ENCODE measurements at regions not wholly inside any gene's neighbourhood (a gene's known extent, or its start where the extent isn't known, plus 50 kb on each side); places are given as distances from the start of the nearest gene placed in this dataset.
A peak's percentile ranks its signal among the peaks of the same experiment; 100 is the strongest.

DNA sequence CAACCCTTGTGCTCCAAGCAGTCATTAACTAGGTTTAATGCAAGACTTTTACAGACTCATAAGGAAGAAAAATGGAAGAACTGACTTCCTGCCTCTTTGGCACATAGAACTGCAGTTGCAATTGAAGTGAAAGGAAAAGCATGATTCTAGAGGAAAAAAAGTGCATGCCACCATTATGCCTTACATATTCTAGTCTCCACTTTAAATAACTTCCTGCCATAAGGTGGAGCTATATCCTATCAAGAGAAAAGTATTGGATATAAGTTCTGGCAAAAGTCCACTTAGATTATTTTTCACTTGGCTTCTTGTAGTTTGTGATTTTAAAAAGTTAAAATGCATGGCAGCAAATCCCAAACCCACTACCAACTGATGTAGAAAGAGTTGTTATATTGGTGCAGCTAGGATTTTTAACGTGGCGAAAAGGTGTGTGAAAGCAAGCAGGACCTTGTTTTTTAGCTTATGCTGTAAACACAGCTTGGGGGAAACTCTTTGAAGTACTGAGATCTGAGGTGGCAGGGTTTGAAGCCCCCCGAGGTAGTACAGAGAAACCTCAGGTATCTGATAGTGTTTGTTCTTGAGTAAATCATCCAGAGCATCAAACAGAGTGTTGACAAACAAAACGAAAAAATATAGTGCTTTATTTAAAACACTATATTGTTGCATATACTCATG, 117.9 kb downstream of the ANXA1 start:
- Histone ChIP-seq H3K36me3 (no peaks in the 10 kb centered on the region), H3K27me3 (peaks cover 0 to 3% (median 0%) of the 10 kb centered on the region in 4 donors), H3K4me1 (no peaks in the 10 kb centered on the region), H3K27ac (no peak overlapping the region), H3K4me3 (no peak overlapping the region), H3K9me3 (no peaks in the 10 kb centered on the region)
- no peak for DNase-seq
- intact Hi-C loops (cut with DNase I): no loop called here
- WGBS, 2 donors: 10 to 16% methylated on average over 4 of the region's 4 CpGs
- ATAC-seq: peak in 2 of 4 donors; percentile 25 to 36
- no peak for FAIRE-seq
- TF ChIP-seq, protein P1, sequence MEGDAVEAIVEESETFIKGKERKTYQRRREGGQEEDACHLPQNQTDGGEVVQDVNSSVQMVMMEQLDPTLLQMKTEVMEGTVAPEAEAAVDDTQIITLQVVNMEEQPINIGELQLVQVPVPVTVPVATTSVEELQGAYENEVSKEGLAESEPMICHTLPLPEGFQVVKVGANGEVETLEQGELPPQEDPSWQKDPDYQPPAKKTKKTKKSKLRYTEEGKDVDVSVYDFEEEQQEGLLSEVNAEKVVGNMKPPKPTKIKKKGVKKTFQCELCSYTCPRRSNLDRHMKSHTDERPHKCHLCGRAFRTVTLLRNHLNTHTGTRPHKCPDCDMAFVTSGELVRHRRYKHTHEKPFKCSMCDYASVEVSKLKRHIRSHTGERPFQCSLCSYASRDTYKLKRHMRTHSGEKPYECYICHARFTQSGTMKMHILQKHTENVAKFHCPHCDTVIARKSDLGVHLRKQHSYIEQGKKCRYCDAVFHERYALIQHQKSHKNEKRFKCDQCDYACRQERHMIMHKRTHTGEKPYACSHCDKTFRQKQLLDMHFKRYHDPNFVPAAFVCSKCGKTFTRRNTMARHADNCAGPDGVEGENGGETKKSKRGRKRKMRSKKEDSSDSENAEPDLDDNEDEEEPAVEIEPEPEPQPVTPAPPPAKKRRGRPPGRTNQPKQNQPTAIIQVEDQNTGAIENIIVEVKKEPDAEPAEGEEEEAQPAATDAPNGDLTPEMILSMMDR (IDR thresholded peaks at IDR 0.05): no peak

- Histone ChIP-seq H3K4me1 (no peaks in the 10 kb centered on the region), H3K9me3 (no peaks in the 10 kb centered on the region), H3K27ac (no peak overlapping the region), H3K4me3 (no peak overlapping the region), H3K36me3 (no peaks in the 10 kb centered on the region), H3K27me3 (peaks cover 0 to 3% (median 0%) of the 10 kb centered on the region in 4 donors)
- no peak for DNase-seq
- no peak for FAIRE-seq
- WGBS, 2 donors: 40 to 42% methylated on average over 3 of the region's 3 CpGs
- TF ChIP-seq, protein P1 (IDR thresholded peaks at IDR 0.05): no peak
- intact Hi-C loops (cut with DNase I): no loop called here
- ATAC-seq: peak in 3 of 4 donors; percentile 27 to 60 (median 30)
Observed at GRCh38 chr9:73270967-73271721, 119.5 kb downstream of the ANXA1 start.

DNA sequence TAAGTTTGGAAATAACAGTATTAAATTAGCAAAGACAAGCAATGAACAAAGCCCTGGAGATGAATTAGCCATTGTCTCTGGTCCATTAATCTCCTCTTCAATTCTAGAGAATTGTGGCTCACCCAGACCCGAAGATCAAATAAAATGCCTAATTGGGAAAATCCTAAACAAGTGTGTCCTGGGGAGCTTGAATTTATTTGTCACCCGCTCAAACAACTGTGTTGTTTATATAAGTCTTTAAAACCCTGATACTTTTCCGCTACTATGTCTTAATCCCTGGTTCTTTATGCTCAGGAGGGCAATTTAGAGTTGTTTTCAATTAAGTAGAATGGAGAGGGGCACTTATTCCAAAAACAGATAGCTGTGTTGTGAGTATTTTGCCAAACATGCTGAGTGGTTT, 128.4 kb downstream of the ANXA1 start:
- no peak overlapping the region for H3K27ac ChIP-seq
- no peak overlapping the region for H3K4me3 ChIP-seq
- H3K4me1 ChIP-seq: no peaks in the 10 kb centered on the region
- FAIRE-seq: no peak
- H3K27me3 ChIP-seq: no peaks in the 10 kb centered on the region
- intact Hi-C loops (cut with DNase I): no loop called here
- TF ChIP-seq, protein P1 (IDR thresholded peaks at IDR 0.05): no peak
- no peaks in the 10 kb centered on the region for H3K9me3 ChIP-seq
- ATAC-seq: no peak
- H3K36me3 ChIP-seq: no peaks in the 10 kb centered on the region
- no peak for DNase-seq
- 25 to 31% methylated on average over 3 of the region's 3 CpGs for WGBS, 2 donors

GRCh38 chr9:73284377-73284776, 132.7 kb downstream of the ANXA1 start:
- Histone ChIP-seq H3K27me3 (no peaks in the 10 kb centered on the region), H3K36me3 (no peaks in the 10 kb centered on the region), H3K9me3 (no peaks in the 10 kb centered on the region), H3K4me3 (no peak overlapping the region), H3K4me1 (no peaks in the 10 kb centered on the region), H3K27ac (no peak overlapping the region)
- no peak for DNase-seq
- 71 to 80% methylated on average over 9 of the region's 9 CpGs for WGBS, 2 donors
- no peak for ATAC-seq
- TF ChIP-seq, protein P1 (IDR thresholded peaks at IDR 0.05): no peak
- FAIRE-seq: no peak
- intact Hi-C loops (cut with DNase I): no loop called here

DNA sequence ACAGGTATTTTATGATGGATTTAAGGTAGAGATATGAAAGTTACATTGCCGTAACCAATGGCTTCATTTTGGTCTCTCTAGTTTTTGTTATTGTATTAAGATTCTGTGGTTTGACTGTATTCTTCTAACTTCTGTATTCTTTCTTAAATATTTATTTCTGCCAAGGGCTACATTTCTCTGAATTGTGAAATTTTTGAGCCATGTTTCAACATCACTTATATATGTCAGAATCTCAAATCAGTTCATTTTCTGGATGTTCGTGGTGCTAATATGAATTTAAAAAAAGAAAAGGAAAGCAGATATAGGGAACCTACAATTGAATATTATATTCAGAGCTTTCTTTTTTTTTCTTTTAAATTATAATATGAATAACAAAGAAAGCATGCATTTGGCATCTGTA, 142.7 kb downstream of the ANXA1 start:
- intact Hi-C loops (cut with DNase I): no loop called here
- H3K9me3 ChIP-seq: no peaks in the 10 kb centered on the region
- 75 to 78% methylated on average over 2 of the region's 2 CpGs for WGBS, 2 donors
- TF ChIP-seq, protein P1 (IDR thresholded peaks at IDR 0.05): no peak
- FAIRE-seq: no peak
- no peaks in the 10 kb centered on the region for H3K36me3 ChIP-seq
- H3K4me3 ChIP-seq: no peak overlapping the region
- H3K27ac ChIP-seq: no peak overlapping the region
- no peak for ATAC-seq
- H3K27me3 ChIP-seq: no peaks in the 10 kb centered on the region
- no peaks in the 10 kb centered on the region for H3K4me1 ChIP-seq
- no peak for DNase-seq
